ENCODE measurements at regions not wholly inside any gene's neighbourhood (a gene's known extent, or its start where the extent isn't known, plus 50 kb on each side); places are given as distances from the start of the nearest gene placed in this dataset.

GRCh38 chr3:72485641-72486040 is 362.6 kb downstream of the SHQ1 start:
- H3K27me3 Mint-ChIP-seq (ENCODE audit: unreplicated experiment): peaks cover 3% of the 10 kb centered on the region
- no peak overlapping the region for H3K4me3 Mint-ChIP-seq (ENCODE audit: unreplicated experiment)
- H3K4me1 Mint-ChIP-seq (ENCODE audit: low read depth, unreplicated experiment): peaks cover 5% of the 10 kb centered on the region
- TF ChIP-seq CTCF (IDR thresholded peaks at IDR 0.05; ENCODE audit: partially characterized antibody, unreplicated experiment): no peak
- no peak for DNase-seq
- no peak overlapping the region for H3K27ac Mint-ChIP-seq (ENCODE audit: unreplicated experiment)
- H3K36me3 Mint-ChIP-seq (ENCODE audit: unreplicated experiment): no peaks in the 10 kb centered on the region
- H3K9me3 Mint-ChIP-seq (ENCODE audit: unreplicated experiment): peaks cover 4% of the 10 kb centered on the region

- Mint-ChIP-seq H3K4me1 (ENCODE audit: low read depth, unreplicated experiment) (no peaks in the 10 kb centered on the region), H3K27me3 (ENCODE audit: unreplicated experiment) (peaks cover 1% of the 10 kb centered on the region), H3K4me3 (ENCODE audit: unreplicated experiment) (no peak overlapping the region), H3K9me3 (ENCODE audit: unreplicated experiment) (no peaks in the 10 kb centered on the region), H3K27ac (ENCODE audit: unreplicated experiment) (no peak overlapping the region), H3K36me3 (ENCODE audit: unreplicated experiment) (peaks cover 5% of the 10 kb centered on the region)
- DNase-seq: no peak
- TF ChIP-seq CTCF (IDR thresholded peaks at IDR 0.05; ENCODE audit: partially characterized antibody, unreplicated experiment): no peak
Measured at GRCh38 chr3:72483554-72484104, 364.6 kb downstream of the SHQ1 start.

GRCh38 chr3:72482589-72483321 is 365.5 kb downstream of the SHQ1 start:
- H3K27ac Mint-ChIP-seq (ENCODE audit: unreplicated experiment): no peak overlapping the region
- no peaks in the 10 kb centered on the region for H3K9me3 Mint-ChIP-seq (ENCODE audit: unreplicated experiment)
- H3K27me3 Mint-ChIP-seq (ENCODE audit: unreplicated experiment): peaks cover 1% of the 10 kb centered on the region
- no peak for DNase-seq
- peaks cover 5% of the 10 kb centered on the region for H3K36me3 Mint-ChIP-seq (ENCODE audit: unreplicated experiment)
- TF ChIP-seq CTCF (IDR thresholded peaks at IDR 0.05; ENCODE audit: partially characterized antibody, unreplicated experiment): no peak
- H3K4me3 Mint-ChIP-seq (ENCODE audit: unreplicated experiment): no peak overlapping the region
- H3K4me1 Mint-ChIP-seq (ENCODE audit: low read depth, unreplicated experiment): no peaks in the 10 kb centered on the region

- peaks cover 5% of the 10 kb centered on the region for H3K36me3 Mint-ChIP-seq (ENCODE audit: unreplicated experiment)
- no peaks in the 10 kb centered on the region for H3K4me1 Mint-ChIP-seq (ENCODE audit: low read depth, unreplicated experiment)
- no peaks in the 10 kb centered on the region for H3K9me3 Mint-ChIP-seq (ENCODE audit: unreplicated experiment)
- DNase-seq: no peak
- H3K27me3 Mint-ChIP-seq (ENCODE audit: unreplicated experiment): peaks cover 1% of the 10 kb centered on the region
- no peak overlapping the region for H3K4me3 Mint-ChIP-seq (ENCODE audit: unreplicated experiment)
- no peak overlapping the region for H3K27ac Mint-ChIP-seq (ENCODE audit: unreplicated experiment)
- TF ChIP-seq CTCF (IDR thresholded peaks at IDR 0.05; ENCODE audit: partially characterized antibody, unreplicated experiment): no peak
Measured at GRCh38 chr3:72481542-72481941, 366.7 kb downstream of the SHQ1 start.

GRCh38 chr3:72480366-72480765 is 367.9 kb downstream of the SHQ1 start:
- Mint-ChIP-seq H3K4me1 (ENCODE audit: low read depth, unreplicated experiment) (no peaks in the 10 kb centered on the region), H3K4me3 (ENCODE audit: unreplicated experiment) (no peak overlapping the region), H3K36me3 (ENCODE audit: unreplicated experiment) (peaks cover 5% of the 10 kb centered on the region), H3K27ac (ENCODE audit: unreplicated experiment) (no peak overlapping the region), H3K27me3 (ENCODE audit: unreplicated experiment) (no peaks in the 10 kb centered on the region), H3K9me3 (ENCODE audit: unreplicated experiment) (no peaks in the 10 kb centered on the region)
- no peak for DNase-seq
- no peak for TF ChIP-seq CTCF (IDR thresholded peaks at IDR 0.05; ENCODE audit: partially characterized antibody, unreplicated experiment)

All from glutamatergic neuron (in vitro differentiated cells).